ENCODE measurements at regions not wholly inside any gene's neighbourhood (a gene's known extent, or its start where the extent isn't known, plus 50 kb on each side); places are given as distances from the start of the nearest gene placed in this dataset.

DNA sequence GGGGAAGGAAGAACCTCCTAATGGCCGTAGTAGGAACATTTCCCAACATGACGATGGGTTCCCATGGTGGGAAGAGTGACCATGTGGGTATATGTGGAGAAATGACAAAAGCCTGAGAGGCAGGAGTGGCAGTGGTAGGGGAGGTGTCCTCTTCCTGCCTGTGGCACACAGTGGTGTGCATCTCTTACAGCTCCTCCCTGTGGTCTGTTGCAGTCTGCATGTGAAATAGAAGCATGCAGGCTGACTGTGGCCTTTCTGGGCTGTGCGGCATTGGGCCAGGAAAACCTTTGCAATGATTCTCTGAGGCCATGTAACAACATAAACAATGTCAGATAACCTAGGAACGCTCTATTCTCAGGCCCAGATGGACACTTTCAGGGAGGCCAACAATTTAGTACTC, 84.0 kb downstream of the LACC1 start:
- TF ChIP-seq, protein P1, sequence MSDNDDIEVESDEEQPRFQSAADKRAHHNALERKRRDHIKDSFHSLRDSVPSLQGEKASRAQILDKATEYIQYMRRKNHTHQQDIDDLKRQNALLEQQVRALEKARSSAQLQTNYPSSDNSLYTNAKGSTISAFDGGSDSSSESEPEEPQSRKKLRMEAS (IDR thresholded peaks at IDR 0.05): no peak
- TF ChIP-seq, protein P2, sequence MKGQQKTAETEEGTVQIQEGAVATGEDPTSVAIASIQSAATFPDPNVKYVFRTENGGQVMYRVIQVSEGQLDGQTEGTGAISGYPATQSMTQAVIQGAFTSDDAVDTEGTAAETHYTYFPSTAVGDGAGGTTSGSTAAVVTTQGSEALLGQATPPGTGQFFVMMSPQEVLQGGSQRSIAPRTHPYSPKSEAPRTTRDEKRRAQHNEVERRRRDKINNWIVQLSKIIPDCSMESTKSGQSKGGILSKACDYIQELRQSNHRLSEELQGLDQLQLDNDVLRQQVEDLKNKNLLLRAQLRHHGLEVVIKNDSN (IDR thresholded peaks at IDR 0.05): no peak

DNA sequence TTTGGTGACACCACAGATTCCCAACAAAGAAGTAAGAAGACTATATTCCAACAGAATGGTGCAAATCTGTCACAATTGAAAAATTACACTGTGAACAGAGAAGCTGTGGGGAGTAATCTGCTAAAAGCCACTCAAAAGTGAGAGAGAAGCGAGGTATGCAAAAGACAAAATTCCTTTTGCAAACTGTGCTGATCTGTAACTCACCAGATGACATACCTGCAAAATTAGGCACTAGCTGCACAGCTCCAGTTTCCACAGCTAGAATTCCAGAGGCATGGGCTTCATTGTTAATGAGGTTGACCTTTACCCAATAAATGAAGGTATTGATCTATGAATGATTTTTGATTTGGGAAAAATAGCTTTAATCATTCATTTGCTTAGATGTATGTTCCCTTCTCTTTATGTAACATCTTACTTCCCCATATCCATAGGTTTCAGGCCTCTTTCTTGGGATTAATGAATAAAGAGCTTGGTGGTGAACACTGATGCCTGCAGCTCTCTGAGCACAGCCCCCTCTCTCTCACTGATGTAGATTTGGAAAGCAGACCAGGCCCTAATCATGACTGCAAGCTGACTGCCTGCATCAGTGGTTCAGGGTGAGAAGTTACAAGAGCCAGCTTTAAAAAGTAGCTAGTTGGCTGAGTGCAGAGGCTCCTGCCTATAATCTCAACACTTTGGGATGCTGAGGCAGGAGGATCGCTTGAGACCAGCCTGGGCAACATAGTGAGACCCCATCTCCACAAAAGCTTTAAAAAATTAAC, 85.2 kb downstream of the LACC1 start:
- TF ChIP-seq EGR1 (IDR thresholded peaks at IDR 0.05) (no peak), NFIC (IDR thresholded peaks at IDR 0.05) (no peak)

- TF ChIP-seq, protein P2 (IDR thresholded peaks at IDR 0.05): no peak
- TF ChIP-seq RAD21 (IDR thresholded peaks at IDR 0.05; ENCODE audit: low read depth): no peak
- TF ChIP-seq, protein P3, sequence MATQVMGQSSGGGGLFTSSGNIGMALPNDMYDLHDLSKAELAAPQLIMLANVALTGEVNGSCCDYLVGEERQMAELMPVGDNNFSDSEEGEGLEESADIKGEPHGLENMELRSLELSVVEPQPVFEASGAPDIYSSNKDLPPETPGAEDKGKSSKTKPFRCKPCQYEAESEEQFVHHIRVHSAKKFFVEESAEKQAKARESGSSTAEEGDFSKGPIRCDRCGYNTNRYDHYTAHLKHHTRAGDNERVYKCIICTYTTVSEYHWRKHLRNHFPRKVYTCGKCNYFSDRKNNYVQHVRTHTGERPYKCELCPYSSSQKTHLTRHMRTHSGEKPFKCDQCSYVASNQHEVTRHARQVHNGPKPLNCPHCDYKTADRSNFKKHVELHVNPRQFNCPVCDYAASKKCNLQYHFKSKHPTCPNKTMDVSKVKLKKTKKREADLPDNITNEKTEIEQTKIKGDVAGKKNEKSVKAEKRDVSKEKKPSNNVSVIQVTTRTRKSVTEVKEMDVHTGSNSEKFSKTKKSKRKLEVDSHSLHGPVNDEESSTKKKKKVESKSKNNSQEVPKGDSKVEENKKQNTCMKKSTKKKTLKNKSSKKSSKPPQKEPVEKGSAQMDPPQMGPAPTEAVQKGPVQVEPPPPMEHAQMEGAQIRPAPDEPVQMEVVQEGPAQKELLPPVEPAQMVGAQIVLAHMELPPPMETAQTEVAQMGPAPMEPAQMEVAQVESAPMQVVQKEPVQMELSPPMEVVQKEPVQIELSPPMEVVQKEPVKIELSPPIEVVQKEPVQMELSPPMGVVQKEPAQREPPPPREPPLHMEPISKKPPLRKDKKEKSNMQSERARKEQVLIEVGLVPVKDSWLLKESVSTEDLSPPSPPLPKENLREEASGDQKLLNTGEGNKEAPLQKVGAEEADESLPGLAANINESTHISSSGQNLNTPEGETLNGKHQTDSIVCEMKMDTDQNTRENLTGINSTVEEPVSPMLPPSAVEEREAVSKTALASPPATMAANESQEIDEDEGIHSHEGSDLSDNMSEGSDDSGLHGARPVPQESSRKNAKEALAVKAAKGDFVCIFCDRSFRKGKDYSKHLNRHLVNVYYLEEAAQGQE (IDR thresholded peaks at IDR 0.05; ENCODE audit: low read depth): no peak
- TF ChIP-seq, protein P1 (IDR thresholded peaks at IDR 0.05): no peak
- TF ChIP-seq NFIC (IDR thresholded peaks at IDR 0.05): no peak
- TF ChIP-seq TEAD4 (IDR thresholded peaks at IDR 0.05): no peak
- TF ChIP-seq CEBPB (IDR thresholded peaks at IDR 0.05): no peak
- no peak for TF ChIP-seq TAF1 (IDR thresholded peaks at IDR 0.05; ENCODE audit: low read depth)
- no peak for TF ChIP-seq EGR1 (IDR thresholded peaks at IDR 0.05)
- no peak for TF ChIP-seq EP300 (IDR thresholded peaks at IDR 0.05; ENCODE audit: borderline replicate concordance)
These were observed 85.7 kb downstream of the LACC1 start for GRCh38 chr13:43965459-43965845.

GRCh38 chr13:43977911-43978310, 98.2 kb downstream of the LACC1 start:
- TF ChIP-seq TEAD4 (IDR thresholded peaks at IDR 0.05): no peak

- TF ChIP-seq TCF12 (IDR thresholded peaks at IDR 0.05; ENCODE audit: low read depth) (no peak), TAF1 (IDR thresholded peaks at IDR 0.05; ENCODE audit: low read depth) (no peak), CEBPB (IDR thresholded peaks at IDR 0.05) (no peak), ZBTB7A (IDR thresholded peaks at IDR 0.05; ENCODE audit: low read depth) (no peak), YY1 (IDR thresholded peaks at IDR 0.05; ENCODE audit: low read depth) (no peak), CREB1 (IDR thresholded peaks at IDR 0.05; ENCODE audit: low read depth) (no peak), FOXM1 (IDR thresholded peaks at IDR 0.05; ENCODE audit: borderline replicate concordance, low read depth) (no peak), EP300 (IDR thresholded peaks at IDR 0.05; ENCODE audit: borderline replicate concordance) (no peak), NFIC (IDR thresholded peaks at IDR 0.05) (no peak), RAD21 (IDR thresholded peaks at IDR 0.05; ENCODE audit: low read depth) (no peak), TEAD4 (IDR thresholded peaks at IDR 0.05) (no peak), EGR1 (IDR thresholded peaks at IDR 0.05) (no peak)
- TF ChIP-seq, protein P3 (IDR thresholded peaks at IDR 0.05; ENCODE audit: low read depth): no peak
- TF ChIP-seq, protein P1 (IDR thresholded peaks at IDR 0.05): no peak
- TF ChIP-seq, protein P2 (IDR thresholded peaks at IDR 0.05): no peak
These were observed 99.0 kb downstream of the LACC1 start for GRCh38 chr13:43978688-43979087.

DNA sequence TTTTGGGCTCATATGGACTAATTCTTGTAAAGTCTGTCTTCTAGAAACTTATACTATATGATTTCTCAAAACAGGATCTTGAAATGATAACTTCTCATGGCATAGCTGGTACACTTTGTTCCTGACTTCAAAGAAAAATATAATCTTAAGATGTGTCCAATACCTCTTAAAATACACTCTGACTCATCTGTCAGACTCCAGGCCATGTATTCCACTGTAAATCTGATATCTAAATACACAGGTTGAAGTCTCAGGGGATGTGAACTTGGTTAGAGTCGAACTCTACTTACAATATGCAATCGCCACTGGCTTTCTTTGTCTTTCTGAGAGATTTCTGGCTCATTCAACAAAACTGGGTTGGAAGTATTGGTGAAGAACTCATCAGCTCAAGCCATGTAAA, 99.8 kb downstream of the LACC1 start:
- TF ChIP-seq ZBTB7A (IDR thresholded peaks at IDR 0.05; ENCODE audit: low read depth) (no peak), RAD21 (IDR thresholded peaks at IDR 0.05; ENCODE audit: low read depth) (no peak)
